ENCODE measurements at regions not wholly inside any gene's neighbourhood (a gene's known extent, or its start where the extent isn't known, plus 50 kb on each side); places are given as distances from the start of the nearest gene placed in this dataset.

GRCh38 chr2:104420420-104420819, 433.5 kb upstream of the POU3F3 start:
- no peak for TF ChIP-seq CTCF (IDR thresholded peaks at IDR 0.05)
- no peak for TF ChIP-seq POLR2A (IDR thresholded peaks at IDR 0.05)
